ENCODE measurements at regions not wholly inside any gene's neighbourhood (a gene's known extent, or its start where the extent isn't known, plus 50 kb on each side); places are given as distances from the start of the nearest gene placed in this dataset.
"Not testable (repeated sequence)": the region's sequence is repeated elsewhere in the genome, so short reads cannot be mapped to it uniquely, and the experiment has no call there.

DNA sequence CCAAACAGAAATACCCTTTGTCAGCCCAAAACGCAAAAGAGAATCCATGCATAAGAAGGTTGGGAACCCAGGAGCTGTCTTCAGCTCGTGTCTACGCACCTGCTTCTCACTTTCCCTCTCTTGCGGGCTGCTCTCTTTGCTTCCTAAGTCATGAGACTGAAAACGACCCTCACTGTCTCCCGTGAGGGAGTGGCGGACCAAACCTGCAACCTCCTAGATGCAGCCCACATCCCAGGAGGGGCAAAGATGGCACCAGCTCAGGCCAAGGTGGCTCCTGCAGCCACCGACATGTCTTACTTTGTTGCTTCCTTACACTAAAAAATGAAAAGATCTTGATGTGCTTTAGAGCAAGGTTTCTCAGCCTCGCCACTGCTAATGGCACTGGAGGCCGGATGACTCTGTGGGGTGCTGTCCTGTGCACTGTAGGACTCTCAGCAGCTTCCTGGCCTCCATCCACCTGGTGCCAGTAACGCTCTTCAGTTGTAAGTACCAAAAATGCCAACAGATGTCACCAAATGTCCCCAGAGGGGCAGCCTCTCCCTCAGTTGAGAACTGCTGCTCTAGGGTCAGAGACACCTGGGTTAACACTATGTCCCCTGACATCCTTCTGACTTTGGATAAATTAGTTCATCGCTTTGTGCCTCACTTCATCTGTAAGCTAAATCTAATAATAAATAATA lies 179.8 kb upstream of the PFKP start:
- peak in 1 of 2 experiments; percentile 22 for DNase-seq

DNA sequence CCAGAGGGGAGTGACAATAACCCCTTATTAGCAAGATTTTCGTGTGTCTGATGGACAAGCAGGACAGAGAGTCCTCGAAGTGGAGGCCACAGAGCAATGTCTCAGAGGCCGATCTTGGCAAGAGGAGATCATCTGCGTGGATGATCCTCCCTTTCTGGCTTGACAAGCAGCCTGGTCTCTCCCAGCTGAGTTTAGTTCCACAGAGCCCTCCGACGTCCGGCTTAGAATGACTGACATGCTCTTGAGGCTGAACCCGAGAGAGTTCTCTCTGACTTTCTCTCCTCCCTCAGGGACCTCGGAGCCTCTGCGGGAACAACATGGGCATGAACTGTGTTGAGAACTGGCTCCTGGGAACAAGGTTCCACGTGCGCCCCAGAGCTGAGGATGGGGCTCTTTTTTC lies 180.7 kb upstream of the PFKP start:
- DNase-seq, result no peak

DNA sequence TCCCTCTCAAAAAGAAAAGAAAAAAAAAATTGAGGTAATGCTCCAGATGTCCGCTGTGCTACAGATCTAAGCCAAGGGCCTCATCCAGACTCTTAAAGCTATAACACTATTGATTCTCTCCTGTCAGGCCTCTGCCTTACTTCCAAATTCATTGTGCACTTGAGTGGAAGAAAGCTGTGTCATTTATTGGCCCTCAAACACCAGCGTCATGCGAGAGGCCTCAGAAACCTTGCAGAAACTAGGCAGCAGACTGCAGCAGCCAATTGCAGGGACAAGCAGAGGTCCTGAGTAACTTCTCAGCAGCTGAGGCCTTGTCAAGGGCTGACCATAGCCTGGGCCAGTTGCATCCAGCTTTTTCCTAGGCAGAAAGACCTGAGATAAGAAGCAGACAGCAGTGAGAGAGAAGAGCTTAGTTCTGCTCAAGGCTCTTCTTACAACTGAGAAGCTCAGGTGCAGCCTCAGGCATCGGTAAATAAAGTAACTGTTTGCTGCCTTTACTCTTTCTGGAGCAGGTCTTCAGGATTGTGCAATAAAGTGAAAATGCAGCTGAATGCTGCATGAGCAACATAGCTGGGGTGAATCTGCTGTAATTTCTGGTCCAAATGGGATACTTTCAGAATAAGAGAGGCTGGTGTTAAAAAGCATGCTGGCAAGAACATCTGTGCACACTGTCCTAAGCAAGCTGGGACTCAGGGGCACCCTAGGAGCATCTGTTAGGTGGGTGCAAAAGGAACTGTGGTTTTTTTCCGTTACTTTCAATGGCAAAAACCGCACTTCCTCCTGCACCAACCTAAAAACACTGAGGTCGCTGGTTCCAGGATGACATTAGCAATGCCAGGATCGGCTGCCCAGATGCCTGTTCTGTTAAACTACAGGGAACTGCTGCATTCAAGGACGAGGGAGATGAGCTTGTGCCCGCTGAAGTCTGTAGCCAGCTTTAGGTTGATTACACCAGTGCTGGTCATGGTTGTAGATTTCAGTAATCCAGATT lies 181.8 kb upstream of the PFKP start:
- peak in 1 of 2 experiments; percentile 41 for DNase-seq

DNA sequence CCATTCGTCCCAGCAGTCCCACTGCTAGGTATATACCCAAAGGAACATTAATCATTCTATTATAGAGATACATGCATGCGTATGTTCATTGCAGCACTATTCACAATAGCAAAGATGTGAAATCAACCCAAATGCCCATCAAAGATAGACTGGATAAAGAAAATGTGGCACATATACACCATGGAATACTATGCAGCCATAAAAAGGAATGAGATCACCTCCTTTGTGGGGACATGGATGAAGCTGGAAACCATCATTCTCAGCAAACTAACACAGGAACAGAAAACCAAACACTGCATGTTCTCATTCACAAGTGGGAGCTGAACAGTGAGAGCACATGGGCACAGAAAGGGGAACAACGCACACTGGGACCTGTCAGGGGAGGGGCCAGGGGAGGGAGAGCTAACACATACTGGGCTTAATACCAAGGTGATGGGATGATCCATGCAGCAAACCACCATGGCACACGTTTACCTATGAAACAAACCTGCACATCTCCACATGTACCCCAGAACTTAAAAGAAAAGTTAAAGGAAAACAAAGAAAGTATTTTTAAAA lies 183.3 kb upstream of the PFKP start:
- not testable (repeated sequence) for DNase-seq

DNA sequence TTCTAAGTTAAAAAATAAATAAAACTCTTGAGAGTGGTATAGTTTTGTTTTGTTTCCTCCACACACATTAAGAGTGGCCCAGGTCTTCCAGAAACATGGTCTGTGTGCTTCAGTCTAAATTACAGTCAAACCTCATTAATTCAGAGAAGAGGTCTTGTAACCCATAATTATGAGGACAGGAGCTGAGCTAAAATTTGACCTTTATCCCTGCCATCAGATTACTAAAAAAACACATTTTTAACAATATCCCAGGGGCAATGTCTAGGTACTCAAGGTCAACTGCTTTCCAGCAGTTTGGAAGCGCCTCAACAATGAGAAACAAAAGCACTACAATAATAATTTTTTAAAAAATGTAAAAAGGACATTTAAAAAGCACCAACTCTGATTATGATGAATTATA lies 184.1 kb upstream of the PFKP start:
- DNase-seq, result no peak

GRCh38 chr10:2882628-2883027 lies 184.7 kb upstream of the PFKP start:
- peak in 1 of 2 experiments; percentile 53 for DNase-seq

GRCh38 chr10:2881720-2882620 lies 185.4 kb upstream of the PFKP start:
- DNase-seq, result no peak

GRCh38 chr10:2880050-2880449 lies 187.3 kb upstream of the PFKP start:
- DNase-seq, result not testable (repeated sequence)

DNA sequence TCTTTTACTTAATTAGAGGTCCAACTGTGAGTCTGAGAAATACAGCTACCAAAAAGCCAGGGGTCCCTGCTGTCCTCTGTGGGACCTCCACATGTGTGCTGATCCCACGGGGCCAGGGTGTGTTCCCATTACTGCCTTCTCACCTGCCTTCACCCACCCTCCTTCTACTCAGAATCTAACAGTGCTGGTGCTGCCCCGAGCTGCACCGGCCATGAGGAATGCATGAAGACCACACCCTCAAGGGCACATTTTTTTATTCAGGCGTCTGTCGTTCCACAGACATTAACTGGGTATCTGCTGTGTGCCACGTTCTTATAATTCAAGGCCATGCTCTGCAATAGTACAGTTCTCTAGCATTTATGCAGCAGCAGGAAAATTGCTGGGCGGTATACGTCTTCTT lies 188.5 kb upstream of the PFKP start:
- DNase-seq, result no peak

GRCh38 chr10:2876032-2876431 lies 191.3 kb upstream of the PFKP start:
- DNase-seq, result no peak

DNA sequence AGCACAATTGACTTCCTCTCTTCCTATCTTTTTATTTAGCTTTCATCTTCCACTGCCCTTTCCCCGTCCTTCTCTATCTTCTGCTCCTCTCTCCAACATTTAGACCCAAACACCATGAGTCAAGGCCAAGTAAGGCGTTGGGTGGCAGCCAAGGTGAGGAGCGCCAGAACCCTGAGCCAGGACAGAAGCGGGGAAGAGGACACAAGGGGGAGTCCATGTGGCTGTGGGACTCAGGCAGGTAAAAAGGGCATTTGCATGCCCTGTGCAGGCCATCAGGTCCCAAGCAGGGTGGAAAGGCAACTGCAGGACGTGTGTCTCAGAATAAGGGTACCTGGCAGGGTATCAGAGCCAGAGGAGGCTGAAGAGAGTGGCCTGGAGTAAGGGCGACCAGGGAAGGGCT lies 192.4 kb upstream of the PFKP start:
- DNase-seq, result no peak

DNA sequence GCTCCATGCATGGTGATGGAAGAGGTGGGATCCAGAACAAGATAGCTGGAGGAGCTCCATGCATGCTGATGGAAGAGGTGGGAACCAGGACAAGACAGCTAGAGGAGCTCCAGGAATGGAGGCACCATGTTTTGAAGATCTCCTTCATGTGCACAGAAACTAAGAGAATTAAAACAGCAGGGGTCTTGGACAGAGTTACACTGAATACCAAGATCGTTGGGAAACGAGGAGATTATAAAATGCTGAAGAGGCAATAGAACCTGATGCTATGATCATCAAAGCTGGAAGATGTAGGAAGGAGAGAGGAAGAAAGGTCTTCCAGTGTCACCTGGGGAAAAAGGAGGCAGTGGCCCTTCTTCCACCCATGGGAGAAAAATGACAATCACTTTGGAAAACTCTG lies 193.6 kb upstream of the PFKP start:
- no peak for DNase-seq

- no peak for DNase-seq
Measured at GRCh38 chr10:2871673-2872219, 195.6 kb upstream of the PFKP start.

DNA sequence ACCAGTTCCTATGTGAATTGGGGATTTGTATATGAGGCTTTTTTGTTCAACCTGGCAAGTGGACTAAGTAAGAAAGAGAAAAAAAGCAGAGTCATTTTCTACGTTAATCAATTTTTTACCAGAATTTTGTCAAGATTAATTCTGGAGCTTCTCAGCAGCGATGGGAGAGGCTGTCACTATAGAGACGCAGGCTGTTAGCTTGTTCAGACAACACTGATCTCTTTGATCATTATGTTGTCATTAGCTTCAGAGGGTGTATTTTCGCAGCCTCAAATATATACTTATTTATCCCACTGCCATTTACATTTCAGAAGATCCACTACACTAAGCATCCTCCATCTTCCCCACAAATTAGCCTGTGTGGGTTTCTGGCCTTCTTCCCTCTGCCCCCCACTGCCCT lies 196.7 kb upstream of the PFKP start:
- no peak for DNase-seq

DNA sequence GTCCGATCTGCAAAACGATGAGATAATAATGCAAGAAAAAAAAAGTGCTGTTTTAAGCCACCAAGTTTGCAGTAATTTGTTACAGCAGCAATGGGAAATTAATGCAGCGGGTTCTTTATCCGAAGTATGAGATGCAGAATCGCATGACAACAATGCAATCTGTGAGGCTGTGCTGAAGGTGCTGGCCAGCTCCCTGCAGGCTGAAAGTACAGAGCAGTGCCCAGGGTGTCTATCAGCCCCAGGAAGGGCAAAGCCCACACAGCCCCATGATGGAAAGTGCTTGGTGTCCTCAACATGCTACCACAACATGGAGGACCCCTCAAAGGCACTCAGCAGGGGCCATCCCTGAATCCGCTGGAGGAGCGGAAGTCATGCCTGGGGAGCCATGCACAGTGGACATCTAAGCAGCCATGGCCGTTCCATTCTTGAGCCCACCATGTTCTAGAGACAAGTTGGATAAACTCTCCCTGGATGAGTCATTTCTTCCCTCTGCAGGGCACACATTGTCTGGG lies 199.5 kb upstream of the PFKP start:
- DNase-seq, result no peak

- no peak for DNase-seq
Measured at GRCh38 chr10:2866569-2866968, 200.8 kb upstream of the PFKP start.

DNA sequence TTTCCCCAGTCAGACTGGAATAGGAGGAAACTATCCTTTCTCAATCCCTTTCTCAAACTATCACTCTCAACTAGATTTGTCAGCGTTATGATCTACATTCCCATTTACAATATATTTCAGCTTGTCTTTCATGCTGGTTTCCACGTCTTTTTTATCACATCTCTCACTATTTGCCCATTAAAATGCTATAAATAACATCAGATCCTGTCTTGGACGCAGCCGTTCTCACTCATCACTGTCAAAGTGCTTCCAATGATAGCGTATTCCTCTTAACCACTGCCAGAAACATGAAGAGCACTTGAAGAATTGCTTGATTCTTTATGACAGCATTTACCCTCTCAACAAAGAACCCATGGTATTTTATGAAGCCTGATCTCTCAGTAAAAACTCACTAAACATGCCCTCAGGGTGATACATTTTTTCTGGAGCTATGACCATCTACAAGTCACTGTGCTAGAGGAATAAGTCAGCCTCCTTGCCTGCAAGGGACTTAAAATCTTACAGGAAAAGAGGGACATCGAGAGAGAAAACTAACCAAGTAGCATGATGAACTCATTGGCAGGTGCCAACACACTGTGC lies 205.6 kb upstream of the PFKP start:
- DNase-seq, result no peak

DNA sequence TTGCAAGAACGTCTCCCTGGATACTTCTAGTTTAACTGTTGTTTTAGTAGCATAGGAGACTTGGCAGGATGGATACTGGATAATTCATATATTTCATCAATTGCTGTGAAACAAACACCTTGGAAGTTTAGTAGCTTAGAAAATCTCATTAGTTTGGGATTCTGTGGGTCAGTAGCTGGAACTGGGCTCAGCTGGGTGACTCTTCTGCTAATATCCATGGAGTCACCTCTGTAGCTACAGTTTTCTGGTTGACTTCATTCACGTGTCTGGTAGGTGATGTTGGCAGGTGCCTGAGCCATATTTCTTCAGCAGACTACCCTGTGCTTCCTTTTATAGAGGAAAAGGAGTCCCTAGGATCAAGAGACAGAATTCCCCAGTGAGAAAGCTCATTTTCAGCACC lies 208.9 kb upstream of the PFKP start:
- DNase-seq, result no peak

- no peak for DNase-seq
Measured at GRCh38 chr10:2856598-2856997, 210.8 kb upstream of the PFKP start.

DNA sequence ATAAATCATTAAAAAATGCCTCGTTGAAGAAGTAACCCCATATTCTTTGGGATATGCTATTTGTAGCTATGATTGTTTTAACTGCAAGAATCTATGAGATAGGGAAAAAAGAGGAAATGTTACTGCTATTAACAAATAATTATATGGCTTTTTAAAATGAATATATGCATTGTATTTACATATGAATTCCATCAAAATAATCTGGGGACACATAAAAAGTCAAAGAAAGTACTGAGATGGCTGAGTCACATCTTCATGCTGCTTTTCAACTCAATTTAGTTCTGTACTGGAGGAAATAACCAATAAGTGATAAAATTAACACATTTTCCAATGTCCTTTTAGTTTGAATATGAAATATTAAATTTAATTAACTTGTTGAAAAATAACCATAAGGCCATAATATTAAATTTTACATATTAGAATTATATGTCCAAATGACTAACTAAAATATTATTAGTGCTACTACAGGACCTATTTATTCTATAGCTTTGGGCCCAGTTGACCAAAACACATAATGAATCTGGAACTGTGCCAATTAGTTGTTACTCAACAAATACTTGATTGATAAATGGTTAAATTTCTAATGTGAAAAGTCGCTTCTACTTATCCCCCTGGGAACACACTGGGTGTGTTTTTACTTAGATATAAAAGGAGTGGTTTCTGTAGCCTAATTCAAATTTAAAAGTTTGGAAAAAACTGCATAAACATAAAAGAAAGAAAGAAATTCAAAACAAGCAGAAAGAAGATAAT lies 214.6 kb upstream of the PFKP start:
- no peak for DNase-seq

- no peak for DNase-seq
Measured at GRCh38 chr10:2851566-2851965, 215.8 kb upstream of the PFKP start.
